CD4-positive, alpha-beta T cell treated with Interleukin-2 at 100 ng/mL for 4 hours (primary cell): ENCODE measurements at regions not wholly inside any gene's neighbourhood (a gene's known extent, or its start where the extent isn't known, plus 50 kb on each side); places are given as distances from the start of the nearest gene placed in this dataset.

ENCODE experiments used
- DNase-seq: peaks from one replicate; pipeline ENCODE4 v3.0.0-alpha.2; 2020; ENCODE audit warnings: low spot score

DNA sequence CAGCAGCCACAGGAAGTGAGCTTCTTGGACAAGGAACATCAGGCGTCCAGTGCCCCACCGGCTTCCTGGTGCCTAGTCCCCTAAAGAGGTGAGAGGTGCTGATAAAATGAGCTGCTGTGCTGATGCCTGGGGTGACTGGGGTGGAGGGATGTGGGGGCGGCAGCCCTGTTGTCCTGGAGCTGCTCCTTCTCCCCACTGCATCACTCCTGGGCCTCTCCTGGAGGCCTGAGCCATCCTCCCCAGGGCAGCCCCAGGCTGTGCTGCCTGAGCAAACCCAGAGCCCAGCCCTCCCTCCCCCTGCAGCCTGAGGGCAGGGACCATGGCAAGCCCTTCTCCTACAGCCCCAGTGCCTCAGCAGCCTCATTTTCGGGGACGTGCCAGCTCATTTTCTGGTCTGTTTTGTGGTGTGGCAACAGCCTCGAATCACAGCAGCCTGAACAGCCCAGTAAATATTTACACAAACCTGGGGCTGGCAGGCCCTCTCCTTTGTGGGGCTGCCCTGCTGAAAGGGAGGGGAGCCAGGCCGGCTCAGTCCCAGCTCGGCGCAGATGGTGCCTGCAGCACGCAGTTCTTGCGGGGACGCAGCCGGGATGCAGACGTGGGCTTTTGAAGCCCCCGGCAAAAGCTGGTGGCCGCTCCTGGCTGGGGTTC, 259.9 kb downstream of the DLL1 start:
- no peak for DNase-seq

DNA sequence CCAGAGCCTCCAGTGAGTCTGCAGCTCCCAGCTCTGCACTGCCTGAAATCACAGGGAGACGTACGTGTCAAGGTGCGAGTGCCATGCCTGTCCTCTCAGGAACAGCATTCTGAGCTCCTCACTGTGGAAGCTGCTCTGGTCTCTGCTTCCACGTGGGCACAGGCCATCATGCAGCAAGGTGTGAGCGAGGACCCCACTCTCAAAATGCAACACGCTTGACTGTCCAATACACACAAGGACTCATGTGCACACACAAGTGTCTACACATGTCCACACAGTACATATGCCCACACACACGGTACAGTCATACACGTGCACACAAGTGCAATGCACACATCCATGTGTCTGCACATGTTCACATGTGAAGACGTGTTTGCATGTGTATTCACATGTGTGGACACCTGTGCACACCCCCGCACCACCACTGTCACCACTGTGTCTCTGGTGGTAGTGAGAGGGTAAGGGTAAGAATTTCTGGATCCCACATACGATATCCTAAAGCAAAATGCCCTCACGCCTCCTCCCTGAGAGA, 260.5 kb downstream of the DLL1 start:
- no peak for DNase-seq

DNA sequence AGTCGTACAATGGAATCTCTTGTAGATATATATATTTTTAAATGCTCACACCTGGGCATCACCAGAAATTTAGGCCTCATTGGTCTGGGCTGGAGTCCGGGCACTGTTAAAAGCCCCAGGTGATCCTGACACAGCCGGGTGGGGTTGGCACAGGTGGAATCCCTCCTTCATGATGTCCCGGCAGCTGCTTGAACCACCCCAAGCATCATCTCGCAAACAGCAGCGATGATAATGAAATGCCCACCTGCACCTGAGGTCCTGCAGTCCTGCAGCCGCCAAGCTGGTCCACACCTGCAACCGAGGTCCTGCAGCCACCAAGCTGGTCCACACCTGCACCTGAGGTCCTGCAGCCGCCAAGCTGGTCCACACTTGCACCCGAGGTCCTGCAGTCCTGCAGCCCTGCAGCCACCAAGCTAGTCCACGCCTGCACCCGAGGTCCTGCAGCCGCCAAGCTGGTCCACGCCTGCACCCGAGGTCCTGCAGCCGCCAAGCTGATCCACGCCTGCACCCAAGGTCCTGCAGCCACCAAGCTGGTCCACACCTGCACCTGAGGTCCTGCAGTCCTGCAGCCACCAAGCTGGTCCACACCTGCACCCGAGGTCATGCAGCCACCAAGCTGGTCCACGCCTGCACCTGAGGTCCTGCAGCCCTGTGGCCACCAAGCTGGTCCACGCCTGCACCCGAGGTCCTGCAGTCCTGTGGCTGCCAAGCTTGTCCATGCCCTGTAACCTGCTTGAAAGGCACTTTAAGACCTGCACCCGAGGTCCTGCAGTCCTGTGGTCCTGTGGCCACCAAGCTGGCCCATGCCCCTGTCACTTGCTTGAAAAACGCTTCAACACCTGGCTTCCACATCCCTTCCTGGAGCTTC, 261.2 kb downstream of the DLL1 start:
- no peak for DNase-seq

- DNase-seq, result no peak
Observed at GRCh38 chr6:170028629-170029345, 262.1 kb downstream of the DLL1 start.

DNA sequence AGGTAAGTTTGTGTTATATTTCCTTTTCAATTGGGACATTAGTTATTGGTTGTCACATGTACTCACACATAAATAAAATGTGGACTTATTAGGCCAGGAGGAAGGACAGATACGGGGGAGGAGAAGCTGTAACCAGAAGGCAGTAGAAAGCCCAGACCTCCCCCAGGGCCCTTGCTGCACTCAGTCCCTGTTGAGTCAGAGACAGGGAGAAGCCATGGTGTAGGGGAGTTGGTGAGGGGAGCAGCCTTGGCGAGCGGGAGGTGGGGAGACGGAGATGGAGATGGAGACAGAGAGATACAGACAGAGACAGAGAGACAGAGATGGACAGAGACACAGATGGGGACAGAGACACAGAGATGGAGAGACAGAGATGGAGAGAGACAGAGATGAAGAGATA, 263.2 kb downstream of the DLL1 start:
- no peak for DNase-seq

DNA sequence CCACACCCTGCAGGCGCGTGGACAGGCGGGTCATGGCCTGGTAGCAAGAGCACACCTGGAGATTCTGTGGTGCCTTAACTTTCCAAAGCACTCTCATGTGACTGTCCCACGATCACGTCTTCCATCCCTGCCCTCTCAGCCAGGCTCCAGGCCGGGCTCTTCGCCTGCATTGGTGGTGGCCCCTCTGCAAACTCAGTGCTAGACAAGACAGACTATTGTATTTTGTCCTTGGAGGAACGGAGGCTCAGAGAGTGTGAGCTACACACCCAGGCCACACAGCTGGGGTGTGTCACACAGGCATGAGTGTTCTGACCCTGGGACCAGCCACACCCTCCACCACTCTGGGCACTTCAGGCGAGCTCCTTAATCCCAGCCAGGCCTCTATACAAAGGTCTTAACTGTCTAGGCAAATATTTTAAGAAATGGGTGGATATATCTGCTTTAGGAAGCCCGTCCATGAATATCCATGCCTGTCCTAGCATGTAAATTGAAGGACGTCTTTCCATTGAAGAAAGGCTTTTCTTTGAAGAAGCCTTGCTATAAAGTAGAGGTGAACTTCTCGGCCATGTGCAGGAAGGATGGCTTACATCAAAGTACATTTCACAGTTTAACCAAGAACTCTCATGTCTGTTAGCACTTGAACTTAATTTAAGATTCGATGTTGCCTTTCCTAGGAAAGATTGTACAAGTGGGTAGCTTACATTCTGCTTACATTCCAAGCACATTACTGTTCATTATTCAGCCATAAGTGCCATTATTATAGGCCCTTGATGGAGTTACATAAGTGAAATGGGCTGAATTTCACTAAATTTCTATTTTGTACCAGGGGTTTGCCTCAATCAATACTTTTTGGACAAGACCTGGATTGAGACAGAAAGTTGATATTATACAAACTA, 263.9 kb downstream of the DLL1 start:
- no peak for DNase-seq

GRCh38 chr6:170025935-170026750, 264.7 kb downstream of the DLL1 start:
- DNase-seq, result no peak

DNA sequence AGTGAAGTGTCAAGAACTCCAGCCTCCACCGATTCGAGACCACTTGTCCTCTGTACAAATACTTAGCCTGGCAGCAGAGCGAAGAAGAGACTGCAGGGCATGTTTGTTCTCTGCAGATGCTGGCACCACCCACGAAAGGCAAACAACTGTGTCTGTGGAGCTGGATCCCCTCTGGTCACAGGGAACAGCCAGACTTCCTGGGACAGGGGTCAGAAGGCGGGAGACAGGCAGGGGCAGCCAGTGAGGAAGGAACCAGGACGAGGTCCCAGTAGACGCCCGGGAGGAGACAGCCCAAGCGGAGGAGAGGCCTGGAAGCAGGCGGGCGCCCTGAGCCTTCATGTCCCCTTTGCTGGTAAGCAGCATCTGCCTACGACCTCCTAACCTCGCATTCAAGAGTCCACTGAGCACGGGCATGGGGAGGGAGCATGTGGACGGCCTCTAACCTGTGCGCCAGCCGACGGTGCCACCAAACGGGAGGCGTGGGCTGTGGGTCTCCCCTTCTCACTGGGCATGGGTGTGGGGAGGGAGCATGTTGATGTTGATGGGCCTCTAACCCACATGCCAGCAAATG, 265.5 kb downstream of the DLL1 start:
- DNase-seq, result no peak

DNA sequence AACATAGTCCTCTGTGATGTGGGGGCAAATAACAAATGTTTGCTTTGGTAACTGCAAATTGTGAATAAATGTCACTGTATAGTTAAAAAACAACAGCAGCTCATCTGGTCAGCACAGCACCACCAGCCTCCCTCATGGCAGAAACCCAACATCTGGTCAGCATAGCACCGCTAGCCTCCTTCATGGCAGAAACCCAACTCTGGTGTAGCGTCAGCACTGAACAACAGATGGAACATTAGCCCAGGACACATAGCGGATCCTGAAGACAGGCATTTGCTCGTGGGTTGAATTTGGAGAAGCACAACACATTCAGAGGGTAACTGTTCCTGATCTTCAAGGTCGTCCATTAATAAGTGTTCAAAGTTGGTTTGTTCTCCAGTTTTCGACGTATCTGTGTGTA, 265.9 kb downstream of the DLL1 start:
- no peak for DNase-seq

DNA sequence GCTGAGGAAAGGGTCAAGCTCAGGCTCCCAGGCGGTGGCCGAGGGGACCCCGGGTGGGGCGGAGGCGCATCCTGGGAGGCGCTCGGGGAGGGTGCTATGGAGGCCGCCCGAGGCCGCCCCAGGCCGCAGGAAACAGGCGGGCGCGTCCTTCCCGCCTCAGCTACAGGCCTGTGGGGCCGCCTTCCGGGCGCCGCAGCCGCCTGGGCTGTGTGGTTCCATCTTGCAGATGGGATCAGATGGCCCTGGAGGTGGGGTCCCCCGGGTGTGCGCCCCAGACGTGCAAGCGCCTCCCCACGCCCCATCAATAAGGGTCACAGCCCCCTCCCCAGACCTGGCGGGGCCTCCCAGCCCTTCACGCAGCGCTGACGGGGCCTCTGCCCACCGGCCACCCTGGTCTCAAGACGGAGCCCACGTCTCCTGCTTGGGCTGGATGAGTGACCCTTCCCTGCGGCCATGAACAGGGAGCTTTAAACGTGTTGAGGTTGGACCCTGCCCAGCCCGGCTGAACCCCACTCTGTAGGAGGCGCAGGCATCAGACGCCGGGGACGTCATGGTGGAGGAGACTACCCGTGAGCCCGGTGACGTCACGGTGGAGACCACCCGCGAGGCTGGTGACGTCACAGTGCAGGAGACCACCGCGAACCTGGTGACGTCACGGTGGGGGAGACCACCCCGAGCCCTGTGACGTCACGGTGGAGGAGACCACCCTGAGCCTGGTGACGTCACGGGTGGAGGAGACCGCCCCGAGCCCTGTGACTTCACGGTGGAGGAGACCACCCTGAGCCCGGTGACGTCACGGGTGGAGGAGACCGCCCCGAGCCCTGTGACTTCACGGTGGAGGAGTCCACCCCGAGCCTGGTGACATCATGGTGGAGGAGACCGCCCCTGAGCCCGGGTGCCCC, 267.0 kb downstream of the DLL1 start:
- no peak for DNase-seq

GRCh38 chr6:170022827-170023619, 267.9 kb downstream of the DLL1 start:
- no peak for DNase-seq

GRCh38 chr6:170022291-170022722, 268.6 kb downstream of the DLL1 start:
- no peak for DNase-seq

- no peak for DNase-seq
Observed at GRCh38 chr6:170021579-170021978, 269.3 kb downstream of the DLL1 start.

- DNase-seq, result no peak
Observed at GRCh38 chr6:170019818-170020583, 268.6 kb downstream of the ERMARD start.

- no peak for DNase-seq
Observed at GRCh38 chr6:170018936-170019817, 267.8 kb downstream of the ERMARD start.

DNA sequence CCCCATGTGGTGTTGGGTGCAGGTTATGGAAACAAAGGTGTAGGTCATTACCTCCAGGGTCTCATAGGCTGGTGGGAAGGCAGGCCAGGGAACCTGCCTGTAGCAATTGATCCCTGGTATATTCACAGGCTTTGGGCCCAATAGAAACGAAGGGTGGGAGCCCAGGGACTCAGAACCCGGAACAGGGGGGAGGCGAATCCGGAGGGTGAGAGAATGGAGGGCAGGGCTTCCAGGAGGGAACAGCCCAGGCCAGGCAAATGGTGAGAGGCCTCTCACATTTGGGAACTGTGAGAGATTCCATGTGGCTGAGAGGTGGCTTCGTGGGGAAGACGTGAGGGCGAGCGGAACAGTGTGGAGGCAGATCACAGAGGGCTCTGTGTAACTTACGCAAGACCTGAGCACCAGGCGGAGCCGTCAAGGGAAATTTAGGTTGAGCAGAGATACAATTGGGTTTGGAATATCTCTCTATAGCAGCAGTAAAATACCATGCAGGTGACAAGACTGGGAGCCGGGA, 267.1 kb downstream of the ERMARD start:
- DNase-seq, result no peak
